ENCODE measurements at regions not wholly inside any gene's neighbourhood (a gene's known extent, or its start where the extent isn't known, plus 50 kb on each side); places are given as distances from the start of the nearest gene placed in this dataset.

DNA sequence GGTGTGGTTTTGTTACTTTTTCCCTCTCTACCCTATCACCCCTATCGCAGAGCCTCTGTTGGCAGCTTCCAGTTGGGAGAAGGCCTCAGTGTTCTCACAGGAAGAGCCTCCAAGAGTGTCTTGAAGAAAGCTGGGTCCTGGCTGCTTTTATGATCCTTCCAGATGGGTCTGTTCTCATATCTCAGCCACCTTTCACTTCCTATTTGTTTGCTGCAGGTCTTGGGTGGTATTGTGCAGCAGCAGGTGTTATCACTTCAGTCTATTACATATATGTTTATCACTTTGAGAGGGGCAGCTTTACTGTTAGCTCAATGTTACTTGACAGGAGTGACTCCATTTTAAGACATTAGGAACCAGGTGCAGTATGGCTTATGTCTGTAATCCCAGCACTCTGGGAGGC is 59.2 kb upstream of the GDNF start:
- Mint-ChIP-seq H3K27me3 (ENCODE audit: low read depth, poor library complexity) (no peaks in the 10 kb centered on the region), H3K27ac (no peak overlapping the region), H3K9me3 (peaks cover 8% of the 10 kb centered on the region), H3K4me3 (no peak overlapping the region), H3K4me1 (peaks cover 26% of the 10 kb centered on the region), H3K36me3 (ENCODE audit: low read depth) (peaks cover 6% of the 10 kb centered on the region)
- DNase-seq = no peak
- TF ChIP-seq CTCF (IDR thresholded peaks at IDR 0.05) = no peak

GRCh38 chr5:37896159-37896558 is 56.3 kb upstream of the GDNF start:
- Mint-ChIP-seq H3K4me3 (no peak overlapping the region), H3K27me3 (ENCODE audit: low read depth, poor library complexity) (no peaks in the 10 kb centered on the region), H3K4me1 (peaks cover 23% of the 10 kb centered on the region), H3K9me3 (no peaks in the 10 kb centered on the region), H3K36me3 (ENCODE audit: low read depth) (no peaks in the 10 kb centered on the region), H3K27ac (no peak overlapping the region)
- TF ChIP-seq CTCF (IDR thresholded peaks at IDR 0.05) = no peak
- DNase-seq = no peak

DNA sequence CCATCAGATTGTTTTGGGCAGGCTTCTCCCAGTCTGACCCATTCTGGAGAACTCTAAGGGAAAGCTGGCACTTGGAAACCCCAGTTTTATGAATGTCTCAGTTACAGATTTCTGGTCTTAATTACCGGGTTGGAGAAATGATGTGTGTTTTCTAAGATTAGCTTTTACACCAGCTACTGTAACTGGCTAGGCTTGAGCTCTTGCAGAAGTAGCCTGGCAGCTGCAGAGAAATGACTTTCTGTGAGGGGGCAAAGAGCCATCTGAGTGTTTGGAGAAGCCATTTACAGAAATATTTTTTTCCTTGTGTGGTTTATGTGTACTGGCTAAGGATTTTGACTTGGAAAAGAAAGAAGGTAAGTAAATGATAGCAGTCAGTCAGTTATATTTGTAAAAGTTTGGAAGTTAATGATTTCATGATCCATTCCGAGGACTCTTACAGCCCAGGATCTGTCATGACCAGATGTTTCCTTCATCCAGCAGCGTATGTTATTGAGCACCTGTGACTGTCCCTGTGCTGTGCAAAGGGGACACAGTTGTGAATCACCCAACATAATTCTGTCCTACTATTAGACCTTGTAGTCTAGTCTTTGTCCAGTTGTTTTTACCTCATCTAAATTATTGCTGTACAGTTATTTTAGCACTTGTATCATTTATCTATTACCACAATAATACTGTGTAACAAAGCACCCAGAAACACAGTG is 53.7 kb upstream of the GDNF start:
- H3K4me1 Mint-ChIP-seq = peaks cover 44% of the 10 kb centered on the region
- H3K9me3 Mint-ChIP-seq = peaks cover 4% of the 10 kb centered on the region
- H3K4me3 Mint-ChIP-seq = no peak overlapping the region
- no peak for TF ChIP-seq CTCF (IDR thresholded peaks at IDR 0.05)
- no peak overlapping the region for H3K27ac Mint-ChIP-seq
- no peaks in the 10 kb centered on the region for H3K27me3 Mint-ChIP-seq (ENCODE audit: low read depth, poor library complexity)
- peaks cover 4% of the 10 kb centered on the region for H3K36me3 Mint-ChIP-seq (ENCODE audit: low read depth)
- no peak for DNase-seq

DNA sequence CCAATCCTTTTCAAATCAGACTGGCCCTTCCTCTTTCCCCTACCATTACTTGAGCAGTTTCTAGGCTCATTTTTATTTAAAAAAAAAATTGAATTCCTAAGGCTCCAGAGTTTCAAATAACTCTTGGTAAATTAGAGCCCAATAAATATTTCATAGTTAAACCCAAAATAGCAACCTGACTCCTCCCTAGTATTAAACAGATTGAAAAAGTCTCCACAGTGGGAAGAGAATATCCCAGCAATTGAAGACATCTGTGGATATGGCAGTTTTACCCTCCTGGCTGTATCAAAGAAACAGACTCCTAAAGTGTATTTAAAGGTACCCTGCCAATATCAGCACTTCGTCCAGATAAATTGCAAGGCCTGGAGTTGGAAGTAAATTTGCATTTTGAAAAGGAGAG is 52.7 kb upstream of the GDNF start:
- H3K27ac Mint-ChIP-seq = no peak overlapping the region
- H3K36me3 Mint-ChIP-seq (ENCODE audit: low read depth) = peaks cover 4% of the 10 kb centered on the region
- peaks cover 10% of the 10 kb centered on the region for H3K9me3 Mint-ChIP-seq
- no peak overlapping the region for H3K4me3 Mint-ChIP-seq
- no peak for TF ChIP-seq CTCF (IDR thresholded peaks at IDR 0.05)
- H3K27me3 Mint-ChIP-seq (ENCODE audit: low read depth, poor library complexity) = peaks cover 2% of the 10 kb centered on the region
- DNase-seq = no peak
- peaks cover 53% of the 10 kb centered on the region for H3K4me1 Mint-ChIP-seq

GRCh38 chr5:37891832-37892231 is 52.0 kb upstream of the GDNF start:
- peaks cover 2% of the 10 kb centered on the region for H3K27me3 Mint-ChIP-seq (ENCODE audit: low read depth, poor library complexity)
- H3K27ac Mint-ChIP-seq = no peak overlapping the region
- no peak for TF ChIP-seq CTCF (IDR thresholded peaks at IDR 0.05)
- peaks cover 10% of the 10 kb centered on the region for H3K9me3 Mint-ChIP-seq
- H3K4me3 Mint-ChIP-seq = no peak overlapping the region
- DNase-seq = no peak
- peaks cover 4% of the 10 kb centered on the region for H3K36me3 Mint-ChIP-seq (ENCODE audit: low read depth)
- H3K4me1 Mint-ChIP-seq = peaks cover 49% of the 10 kb centered on the region

DNA sequence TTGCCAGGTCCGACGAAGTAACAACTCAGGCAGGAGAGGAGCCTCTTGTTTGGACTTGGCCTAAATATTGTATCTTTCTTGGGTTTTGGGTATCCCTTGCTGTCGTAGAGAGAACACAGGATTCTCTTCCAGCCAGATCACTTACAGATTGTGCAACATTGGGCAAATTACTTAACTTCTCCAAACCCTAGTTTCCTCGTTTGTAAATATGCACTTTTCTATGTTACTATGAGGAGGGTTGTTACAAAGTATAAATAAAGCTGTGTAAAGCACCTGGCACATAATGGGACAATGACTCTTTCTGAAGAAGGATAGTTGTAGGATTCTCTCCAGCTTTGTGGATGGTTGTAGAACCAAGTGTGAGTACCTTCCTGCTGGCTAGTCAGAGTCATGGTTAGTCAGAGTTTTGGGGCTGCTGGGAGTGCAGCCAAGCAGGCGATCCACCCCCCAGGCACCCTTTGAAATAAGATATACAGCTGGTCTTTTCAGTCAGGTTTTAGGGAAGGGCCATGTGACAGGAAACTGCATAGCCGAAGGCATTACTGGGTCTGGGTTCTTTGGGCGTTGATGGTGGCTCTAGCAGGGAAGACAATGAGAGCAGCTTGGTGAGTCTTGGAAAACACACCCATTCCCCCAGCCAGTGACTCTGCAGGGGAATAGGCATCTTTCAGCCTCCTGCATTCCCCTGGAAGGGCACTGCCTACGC is 49.9 kb upstream of the GDNF start:
- no peak for TF ChIP-seq CTCF (IDR thresholded peaks at IDR 0.05)
- H3K4me3 Mint-ChIP-seq = no peak overlapping the region
- peaks cover 56% of the 10 kb centered on the region for H3K4me1 Mint-ChIP-seq
- peaks cover 11% of the 10 kb centered on the region for H3K9me3 Mint-ChIP-seq
- peaks cover 2% of the 10 kb centered on the region for H3K27me3 Mint-ChIP-seq (ENCODE audit: low read depth, poor library complexity)
- H3K27ac Mint-ChIP-seq = peak overlapping the region; percentile 23
- peaks cover 7% of the 10 kb centered on the region for H3K36me3 Mint-ChIP-seq (ENCODE audit: low read depth)
- DNase-seq = no peak
